OCI-LY7 (cell line): ENCODE measurements at regions not wholly inside any gene's neighbourhood (a gene's known extent, or its start where the extent isn't known, plus 50 kb on each side); places are given as distances from the start of the nearest gene placed in this dataset.

ENCODE experiments used
- BruUV-seq: library from RNA; stranded (reverse); fragments of 400-500 nt; replicated peaks from 2 replicates; lab custom pipeline; 2021; lab: Mats Ljungman, UMichigan
- CTCF ChIA-PET: fragments of 300-600 bp; sonication (Branson Sonifier 250); formaldehyde crosslinking; loops from one replicate; lab custom pipeline; 2022; ENCODE audit warnings: antibody characterized with exemption; ENCODE audit not compliant: unreplicated experiment; lab: Charles Lee
- POLR2A ChIA-PET: fragments of 300-600 bp; sonication (Branson Sonifier 250); formaldehyde crosslinking; loops from one replicate; lab custom pipeline; 2022; ENCODE audit warnings: antibody characterized with exemption; lab: Charles Lee
- DNase-seq: peaks from one replicate; pipeline ENCODE4 v3.0.0-alpha.2; 2015; ENCODE audit warnings: low spot score
- H2AFZ ChIP-seq: fragments of 200-600 bp; sonication (generic), shearing (Covaris generic); 2 replicates; pipeline ENCODE4 v1.6.1; 2014; ENCODE audit warnings: mild to moderate bottlenecking, antibody characterized with exemption, low read length, moderate library complexity
- H3K27ac ChIP-seq: fragments of 200-600 bp; sonication (generic); 2 replicates; pipeline ENCODE4 v1.5.1; 2014; ENCODE audit warnings: mixed run types, low read depth, mild to moderate bottlenecking, moderate library complexity, low read length, inconsistent platforms; ENCODE audit not compliant: poor library complexity, severe bottlenecking
- H3K36me3 ChIP-seq: fragments of 200-600 bp; sonication (generic); 2 replicates; pipeline ENCODE4 v1.6.1; 2014; ENCODE audit warnings: mild to moderate bottlenecking, antibody characterized with exemption, low read length, moderate library complexity, mixed read lengths; ENCODE audit not compliant: insufficient read depth
- H3K4me1 ChIP-seq: fragments of 200-600 bp; sonication (generic); 2 replicates; pipeline ENCODE4 v1.5.1; 2014; ENCODE audit warnings: mild to moderate bottlenecking, low read length; ENCODE audit not compliant: insufficient read depth, poor library complexity, severe bottlenecking
- H3K4me2 ChIP-seq: fragments of 200-600 bp; sonication (generic); 2 replicates; pipeline ENCODE4 v1.6.1; 2014; ENCODE audit warnings: mild to moderate bottlenecking, low read length
- H3K4me3 ChIP-seq: fragments of 200-600 bp; sonication (generic); 2 replicates; pipeline ENCODE4 v1.5.1; 2014; ENCODE audit warnings: mild to moderate bottlenecking, low read depth, low read length; ENCODE audit not compliant: poor library complexity, severe bottlenecking
- H3K79me2 ChIP-seq: fragments of 200-600 bp; sonication (generic); 2 replicates; pipeline ENCODE4 v1.6.1; 2016; ENCODE audit warnings: low read depth, mild to moderate bottlenecking, low read length, moderate library complexity, mixed read lengths; ENCODE audit not compliant: insufficient read depth
- H3K9me2 ChIP-seq: fragments of 200-600 bp; sonication (generic); 2 replicates; pipeline ENCODE4 v1.6.1; 2016; ENCODE audit warnings: mild to moderate bottlenecking, low read length, mixed read lengths; ENCODE audit not compliant: insufficient read depth
- H3K9me3 ChIP-seq: fragments of 200-600 bp; sonication (generic); 2 replicates; pipeline ENCODE4 v1.6.1; 2014; ENCODE audit warnings: mild to moderate bottlenecking, mixed run types, low read length, mixed read lengths
- H4K20me1 ChIP-seq: fragments of 200-600 bp; sonication (generic); 2 replicates; pipeline ENCODE4 v1.6.1; 2014; ENCODE audit warnings: mild to moderate bottlenecking, antibody characterized with exemption, low read length, moderate library complexity, mixed read lengths; ENCODE audit not compliant: insufficient read depth
- EZH2phosphoT487 ChIP-seq: fragments of 200-600 bp; sonication (generic); IDR thresholded peaks from 2 replicates; pipeline ENCODE4 v1.6.1; 2018; ENCODE audit warnings: low read depth, borderline replicate concordance, mild to moderate bottlenecking, mixed run types, antibody characterized with exemption, low read length, moderate library complexity, mixed read lengths
- intact Hi-C: fragments of 100-400 bp; cut with micrococcal nuclease; formaldehyde crosslinking; loops from one replicate; pipeline ENCODE4 v1.10.0; 2022; ENCODE audit not compliant: unreplicated experiment
- TF ChIP-seq, protein P1 (sequence below): fragments of 200-600 bp; sonication (generic); conservative IDR thresholded peaks from 2 replicates; pipeline ENCODE4 v1.5.1; 2014; ENCODE audit warnings: mild to moderate bottlenecking, antibody characterized with exemption, low read length, moderate library complexity, mixed read lengths

DNA sequence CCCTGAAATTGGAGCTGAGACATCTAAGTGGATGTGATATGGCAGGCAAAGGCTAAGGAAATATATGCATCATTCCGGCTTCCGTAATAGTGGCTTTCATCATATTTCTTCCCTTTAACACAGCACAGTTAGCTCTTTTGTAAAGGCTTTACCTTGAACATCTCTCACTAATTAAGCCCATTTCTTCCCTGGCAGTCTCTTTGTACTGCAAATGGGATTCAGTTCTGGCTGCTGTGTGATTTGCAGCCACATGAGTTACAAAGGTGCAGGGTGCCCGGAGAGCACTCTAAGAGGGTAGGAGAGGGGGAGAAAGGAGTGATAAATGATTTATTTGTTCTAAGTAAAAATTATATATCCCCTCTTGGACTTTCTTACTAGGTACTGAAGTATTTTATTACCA, 232.1 kb upstream of the CCDC196 start:
- Histone ChIP-seq H3K4me2 (no peak overlapping the region), H3K4me3 (no peak overlapping the region), H4K20me1 (no peaks in the 10 kb centered on the region), H3K79me2 (no peaks in the 10 kb centered on the region), H3K9me3 (no peaks in the 10 kb centered on the region), H3K27ac (no peak overlapping the region), H3K9me2 (no peaks in the 10 kb centered on the region), H3K36me3 (no peaks in the 10 kb centered on the region), H2AFZ (no peak overlapping the region), H3K4me1 (no peaks in the 10 kb centered on the region)
- intact Hi-C loops: no loop called here
- BruUV-seq: no TSS peak
- ChIA-PET CTCF (no interaction called here), POLR2A (no interaction called here)
- no peak for TF ChIP-seq EZH2phosphoT487
- TF ChIP-seq, protein P1, sequence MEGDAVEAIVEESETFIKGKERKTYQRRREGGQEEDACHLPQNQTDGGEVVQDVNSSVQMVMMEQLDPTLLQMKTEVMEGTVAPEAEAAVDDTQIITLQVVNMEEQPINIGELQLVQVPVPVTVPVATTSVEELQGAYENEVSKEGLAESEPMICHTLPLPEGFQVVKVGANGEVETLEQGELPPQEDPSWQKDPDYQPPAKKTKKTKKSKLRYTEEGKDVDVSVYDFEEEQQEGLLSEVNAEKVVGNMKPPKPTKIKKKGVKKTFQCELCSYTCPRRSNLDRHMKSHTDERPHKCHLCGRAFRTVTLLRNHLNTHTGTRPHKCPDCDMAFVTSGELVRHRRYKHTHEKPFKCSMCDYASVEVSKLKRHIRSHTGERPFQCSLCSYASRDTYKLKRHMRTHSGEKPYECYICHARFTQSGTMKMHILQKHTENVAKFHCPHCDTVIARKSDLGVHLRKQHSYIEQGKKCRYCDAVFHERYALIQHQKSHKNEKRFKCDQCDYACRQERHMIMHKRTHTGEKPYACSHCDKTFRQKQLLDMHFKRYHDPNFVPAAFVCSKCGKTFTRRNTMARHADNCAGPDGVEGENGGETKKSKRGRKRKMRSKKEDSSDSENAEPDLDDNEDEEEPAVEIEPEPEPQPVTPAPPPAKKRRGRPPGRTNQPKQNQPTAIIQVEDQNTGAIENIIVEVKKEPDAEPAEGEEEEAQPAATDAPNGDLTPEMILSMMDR: no peak
- no peak for DNase-seq

DNA sequence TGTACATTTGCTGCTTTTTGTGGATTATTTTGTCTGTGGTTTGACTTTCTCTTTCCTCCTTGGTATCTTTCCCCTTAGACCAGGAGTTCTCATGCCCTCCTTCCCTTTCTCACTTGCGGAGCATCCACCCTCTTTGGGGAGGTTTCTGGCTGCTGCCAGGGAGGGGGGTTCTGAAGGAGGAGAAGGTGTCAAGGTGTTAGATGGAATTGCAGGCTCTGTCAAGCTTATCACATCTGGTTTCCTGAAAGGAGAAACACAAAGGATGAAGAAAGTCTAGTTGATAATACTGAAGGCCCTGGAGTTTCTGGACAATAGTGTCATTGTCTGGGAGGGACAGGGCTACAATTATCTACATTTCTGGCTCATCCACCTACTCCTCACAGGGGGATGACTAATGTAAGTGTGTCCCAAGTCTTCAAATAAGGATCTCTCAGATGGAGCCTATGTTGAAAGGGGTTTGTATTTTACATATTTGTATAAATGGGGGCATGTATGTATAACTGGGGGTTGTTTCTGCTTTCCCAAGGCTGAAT, 217.3 kb upstream of the CCDC196 start:
- H3K9me2 ChIP-seq: no peaks in the 10 kb centered on the region
- ChIA-PET POLR2A (no interaction called here), CTCF (no interaction called here)
- no TSS peak for BruUV-seq
- H2AFZ ChIP-seq: no peak overlapping the region
- no peaks in the 10 kb centered on the region for H3K79me2 ChIP-seq
- intact Hi-C loops: no loop called here
- H3K4me2 ChIP-seq: no peak overlapping the region
- no peak overlapping the region for H3K4me3 ChIP-seq
- DNase-seq: no peak
- no peak overlapping the region for H3K27ac ChIP-seq
- TF ChIP-seq, protein P1: no peak
- TF ChIP-seq EZH2phosphoT487: no peak
- no peaks in the 10 kb centered on the region for H3K4me1 ChIP-seq
- no peaks in the 10 kb centered on the region for H3K36me3 ChIP-seq
- H4K20me1 ChIP-seq: no peaks in the 10 kb centered on the region
- no peaks in the 10 kb centered on the region for H3K9me3 ChIP-seq

DNA sequence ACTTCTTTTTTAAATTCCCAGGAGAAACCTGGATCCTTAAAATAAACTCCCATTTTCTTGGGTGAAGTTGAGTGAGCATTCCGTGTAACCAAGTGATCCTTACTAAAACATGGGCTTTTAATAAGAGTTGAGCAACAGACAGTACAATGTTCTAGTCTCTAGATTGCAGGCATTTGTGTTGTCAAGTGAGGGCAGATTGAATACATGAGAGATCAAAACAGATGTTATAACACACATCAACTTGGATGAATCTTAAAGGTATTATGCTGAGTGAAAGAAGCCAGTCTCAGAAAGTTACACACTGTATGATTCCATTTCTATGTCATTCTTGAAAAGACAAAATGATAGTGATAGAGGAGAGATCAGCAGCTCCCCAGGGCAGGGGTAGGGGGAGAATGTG, 213.9 kb upstream of the CCDC196 start:
- DNase-seq: no peak
- Histone ChIP-seq H3K4me1 (no peaks in the 10 kb centered on the region), H3K9me3 (no peaks in the 10 kb centered on the region), H2AFZ (no peak overlapping the region), H3K79me2 (no peaks in the 10 kb centered on the region), H3K27ac (no peak overlapping the region), H3K4me2 (no peak overlapping the region), H3K9me2 (no peaks in the 10 kb centered on the region), H3K4me3 (no peak overlapping the region), H4K20me1 (no peaks in the 10 kb centered on the region), H3K36me3 (no peaks in the 10 kb centered on the region)
- ChIA-PET CTCF (no interaction called here), POLR2A (no interaction called here)
- intact Hi-C loops: no loop called here
- TF ChIP-seq, protein P1: no peak
- TF ChIP-seq EZH2phosphoT487: no peak
- BruUV-seq: no TSS peak
